AG04450 (cell line): ENCODE measurements at regions not wholly inside any gene's neighbourhood (a gene's known extent, or its start where the extent isn't known, plus 50 kb on each side); places are given as distances from the start of the nearest gene placed in this dataset.

Source experiments
- CTCF ChIA-PET: fragments of 300-600, 350-600 bp; formaldehyde crosslinking; extraction: SDS; loops from one replicate; lab custom pipeline; 2022; ENCODE audit warnings: antibody characterized with exemption, inconsistent platforms; lab: Charles Lee
- POLR2A ChIA-PET: fragments of 350-600 bp; formaldehyde crosslinking; extraction: SDS; loops from one replicate; lab custom pipeline; 2021; ENCODE audit warnings: antibody characterized with exemption, inconsistent platforms; lab: Yijun Ruan, JAX
- DNase-seq: peaks from one replicate; pipeline ENCODE4 v3.0.0-alpha.2; 2011; ENCODE audit warnings: low read depth, low spot score
- H3K27ac ChIP-seq: one replicate; pipeline ENCODE4 v1.5.1; 2012; ENCODE audit warnings: low read depth, low read length, control low read depth
- H3K27me3 ChIP-seq: one replicate; pipeline ENCODE4 v1.6.0; 2012; ENCODE audit warnings: low read length; ENCODE audit not compliant: control insufficient read depth, insufficient read depth
- H3K4me3 ChIP-seq: 2 replicates; pipeline ENCODE4 v1.5.1; 2011; ENCODE audit warnings: mild to moderate bottlenecking, low read depth, low read length, control low read depth
- H3K9me3 ChIP-seq: 2 replicates; pipeline ENCODE4 v1.5.1; 2012; ENCODE audit warnings: low read length; ENCODE audit not compliant: control insufficient read depth, insufficient read depth
- CTCF ChIP-seq: IDR thresholded peaks from 2 replicates; pipeline ENCODE4 v1.5.1; 2011; ENCODE audit warnings: low read depth, low read length, control low read depth, inconsistent platforms

GRCh38 chr9:19926774-19927173 is 137.9 kb upstream of the SLC24A2 start:
- no peak for DNase-seq
- H3K27ac ChIP-seq, result no peak overlapping the region
- no peak overlapping the region for H3K4me3 ChIP-seq
- CTCF ChIA-PET, result interaction anchor here (0.7 to 4.2 kb wide), 6 partner anchors 397 to 1185 kb away, joined by 3 to 25 read pairs (median 8); no protein-coding TSS in a partner anchor
- no peak for TF ChIP-seq CTCF
- no peaks in the 10 kb centered on the region for H3K27me3 ChIP-seq
- no peaks in the 10 kb centered on the region for H3K9me3 ChIP-seq
- POLR2A ChIA-PET, result no interaction called here

GRCh38 chr9:19925674-19926503 is 137.1 kb upstream of the SLC24A2 start:
- ChIA-PET CTCF (interaction anchor here (0.6 to 4.2 kb wide), 11 partner anchors 9 to 1270 kb away, joined by 3 to 25 read pairs (median 6); no protein-coding TSS in a partner anchor), POLR2A (no interaction called here)
- TF ChIP-seq CTCF, result peak; percentile 98
- no peaks in the 10 kb centered on the region for H3K9me3 ChIP-seq
- H3K4me3 ChIP-seq, result peak overlapping the region; percentile 65
- no peaks in the 10 kb centered on the region for H3K27me3 ChIP-seq
- peak; percentile 55 for DNase-seq
- no peak overlapping the region for H3K27ac ChIP-seq

- H3K4me3 ChIP-seq, result no peak overlapping the region
- no peaks in the 10 kb centered on the region for H3K9me3 ChIP-seq
- no peaks in the 10 kb centered on the region for H3K27me3 ChIP-seq
- ChIA-PET CTCF (interaction anchor here (0.7 to 4.2 kb wide), 5 partner anchors 453 to 1187 kb away, joined by 3 to 25 read pairs (median 9); partner anchors contain the start of gene HACD4), POLR2A (no interaction called here)
- no peak for DNase-seq
- no peak overlapping the region for H3K27ac ChIP-seq
- TF ChIP-seq CTCF, result no peak
These were observed 135.2 kb upstream of the SLC24A2 start for GRCh38 chr9:19924080-19924479.

- peak; percentile 7 for DNase-seq
These were observed 133.8 kb upstream of the SLC24A2 start for GRCh38 chr9:19922476-19923118.

More at GRCh38 chr9:19922476-19923118, 133.8 kb upstream of the SLC24A2 start:
- H3K27me3 ChIP-seq, result no peaks in the 10 kb centered on the region
- POLR2A ChIA-PET, result no interaction called here
- no peak overlapping the region for H3K4me3 ChIP-seq
- no peaks in the 10 kb centered on the region for H3K9me3 ChIP-seq
- no peak overlapping the region for H3K27ac ChIP-seq
- TF ChIP-seq CTCF, result peak; percentile 58
- CTCF ChIA-PET, result interaction anchor here (0.6 to 2.4 kb wide), 13 partner anchors 9 to 704 kb away, joined by 3 to 33 read pairs (median 4); no protein-coding TSS in a partner anchor
